GM18502 (cell line): ENCODE measurements at regions not wholly inside any gene's neighbourhood (a gene's known extent, or its start where the extent isn't known, plus 50 kb on each side); places are given as distances from the start of the nearest gene placed in this dataset.

Experiments
- ATAC-seq: cut with Tn5 transposase; IDR thresholded peaks from one replicate; pipeline ENCODE4 v1.9.1; 2021; ENCODE audit warnings: mild to moderate bottlenecking; ENCODE audit not compliant: unreplicated experiment, poor library complexity

DNA sequence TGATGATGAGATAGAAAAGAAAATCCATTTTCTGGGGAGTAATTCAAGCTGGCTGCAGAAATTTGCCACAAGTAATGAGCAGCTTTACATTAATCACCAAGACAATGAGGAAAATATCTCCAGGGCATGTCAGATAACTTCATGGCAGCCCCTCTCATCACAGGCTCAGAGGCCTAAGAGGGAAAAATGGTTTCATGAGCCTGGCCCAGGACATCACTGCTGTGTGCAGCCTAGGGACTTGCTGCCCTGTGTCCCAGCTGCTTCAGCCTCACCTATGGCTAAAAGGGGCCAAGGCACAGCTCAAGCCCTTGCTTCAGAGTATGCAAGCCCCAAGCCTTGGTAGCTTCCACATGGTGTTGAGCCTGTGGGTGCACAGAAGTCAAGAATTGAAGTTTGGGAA, 161.7 kb downstream of the OPA1 start:
- no peak for ATAC-seq

GRCh38 chr3:193756536-193756935, 163.5 kb downstream of the OPA1 start:
- ATAC-seq = no peak

- ATAC-seq = no peak
Measured at GRCh38 chr3:193757457-193757856, 164.4 kb downstream of the OPA1 start.

DNA sequence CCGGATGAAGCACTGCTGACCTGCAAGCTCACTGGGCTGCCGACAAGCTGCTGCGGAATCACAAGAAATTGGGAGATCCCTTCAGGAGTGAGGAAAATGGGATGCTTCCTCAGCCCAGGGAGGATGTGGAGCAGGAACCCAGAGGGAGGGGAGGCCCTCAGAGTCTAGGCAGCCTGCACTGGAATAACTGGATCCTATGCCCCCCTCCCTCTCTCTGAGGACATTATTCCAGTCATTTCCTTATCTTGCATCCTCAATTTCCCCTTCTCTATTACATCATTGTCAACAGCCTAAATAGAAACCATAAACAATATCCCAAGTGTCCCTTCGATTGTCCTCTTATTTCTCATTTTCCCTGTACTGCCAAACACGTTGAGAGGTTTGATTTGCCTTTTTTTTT, 169.0 kb downstream of the OPA1 start:
- ATAC-seq = no peak

DNA sequence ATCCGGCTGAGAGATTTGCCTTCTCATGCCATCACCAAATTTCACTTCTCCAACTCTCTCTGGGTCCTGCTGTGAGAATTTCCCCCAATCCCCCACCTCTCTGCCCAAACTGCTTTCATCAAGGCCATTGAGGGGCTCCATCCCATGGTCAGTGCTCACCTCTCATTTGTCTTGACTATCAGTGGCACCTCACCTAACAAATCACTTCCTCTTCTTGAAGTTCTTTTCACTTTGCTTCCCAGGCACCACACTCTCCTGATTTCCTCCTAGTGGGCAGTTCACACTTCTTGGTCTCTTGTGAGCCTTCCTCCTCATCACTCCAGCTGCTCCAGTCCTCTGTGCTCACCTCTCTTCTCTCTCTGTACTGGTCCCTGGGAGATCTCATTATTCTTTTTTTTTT, 169.6 kb downstream of the OPA1 start:
- no peak for ATAC-seq

DNA sequence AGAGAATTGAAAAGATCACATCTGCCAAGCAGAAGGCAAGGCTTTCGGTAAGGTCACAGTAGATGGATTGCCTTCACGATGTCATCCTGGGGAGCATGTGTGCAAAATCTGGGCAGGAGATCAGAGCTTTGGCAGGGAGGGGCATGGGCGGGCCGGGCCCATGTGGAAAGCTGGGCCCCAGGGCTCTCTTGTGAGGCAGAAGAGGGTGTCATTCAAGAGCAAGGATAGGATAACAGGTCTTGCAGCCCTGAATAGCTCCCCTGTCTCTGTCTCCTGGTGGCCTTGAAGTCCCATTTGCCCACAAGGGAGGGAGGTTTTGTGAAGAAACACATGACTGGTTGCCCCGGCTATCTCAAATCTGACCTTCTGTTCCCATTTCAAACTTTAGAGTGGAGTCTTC, 172.0 kb downstream of the OPA1 start:
- ATAC-seq = no peak

DNA sequence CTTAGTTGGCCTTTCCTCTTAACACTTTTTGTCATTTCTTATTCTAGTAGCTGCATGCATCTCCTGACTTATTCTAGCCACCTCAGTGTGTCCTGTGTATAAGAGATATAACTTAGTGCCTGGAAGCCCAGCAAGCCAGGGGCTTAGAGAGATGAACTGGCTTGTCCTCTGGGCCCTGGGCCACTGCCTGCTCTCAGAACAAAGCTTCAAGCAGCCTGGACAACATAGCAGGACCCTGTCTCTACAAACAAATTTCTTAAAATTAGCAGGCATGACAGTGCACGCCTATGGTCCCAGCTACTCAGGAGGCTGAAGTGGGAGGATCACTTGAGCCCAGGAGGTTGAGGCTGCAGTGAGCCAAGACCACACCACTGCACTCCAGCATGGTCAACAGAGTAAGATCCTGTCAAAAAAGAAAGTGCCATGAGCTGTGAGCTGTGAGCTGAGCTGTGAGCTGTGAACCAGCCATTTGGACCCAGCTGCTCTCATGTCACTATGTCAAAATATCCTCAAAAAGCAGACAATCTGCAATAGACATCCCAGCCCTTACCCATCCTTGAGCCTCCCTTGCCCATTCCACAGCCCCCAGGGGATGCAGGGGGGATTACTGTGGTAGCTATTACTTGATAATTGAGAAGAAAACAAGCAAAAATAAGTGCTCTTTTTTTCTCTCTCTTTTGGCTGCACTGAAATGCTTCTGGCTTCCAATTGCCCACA, 174.5 kb downstream of the OPA1 start:
- no peak for ATAC-seq

GRCh38 chr3:193768070-193768394, 175.0 kb downstream of the OPA1 start:
- no peak for ATAC-seq

DNA sequence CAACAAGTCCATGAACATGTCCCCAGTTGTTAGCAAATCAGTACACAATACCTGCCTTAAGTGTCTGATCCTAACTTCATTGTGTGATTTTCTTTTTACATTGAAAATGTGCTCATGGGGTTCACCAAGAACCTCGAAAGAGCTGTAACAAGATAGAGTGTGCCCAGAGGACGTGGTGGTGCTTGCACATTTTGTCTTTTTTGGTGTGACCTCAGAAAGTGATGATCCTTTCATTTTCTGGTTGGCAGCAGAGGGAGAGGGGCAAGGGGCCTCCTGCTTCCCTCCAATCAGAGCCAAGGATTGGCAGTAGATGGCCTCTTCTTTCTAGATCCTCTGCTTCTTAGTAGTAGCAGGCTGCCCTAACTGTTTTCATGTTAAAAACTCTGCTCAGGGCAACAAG, 176.4 kb downstream of the OPA1 start:
- ATAC-seq = no peak

GRCh38 chr3:193771011-193771652, 178.1 kb downstream of the OPA1 start:
- no peak for ATAC-seq

GRCh38 chr3:193771653-193772421, 178.8 kb downstream of the OPA1 start:
- no peak for ATAC-seq

DNA sequence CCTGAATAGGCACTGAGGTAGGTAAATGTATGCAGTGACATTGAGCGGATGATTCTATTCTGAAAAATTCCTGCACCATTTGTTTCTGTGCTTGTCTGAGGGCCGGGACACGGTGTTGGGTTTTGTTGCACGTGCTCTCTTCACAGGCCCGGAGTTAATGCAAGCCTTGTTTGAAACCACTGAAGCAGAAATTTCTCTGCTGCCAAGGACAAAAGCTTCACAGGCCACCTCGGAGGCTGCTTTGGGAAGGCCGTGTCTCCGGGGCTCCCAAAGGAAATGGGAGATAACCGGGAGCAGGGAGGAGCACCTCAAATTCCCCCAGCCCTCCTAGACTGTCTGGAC, 179.4 kb downstream of the OPA1 start:
- ATAC-seq = no peak

DNA sequence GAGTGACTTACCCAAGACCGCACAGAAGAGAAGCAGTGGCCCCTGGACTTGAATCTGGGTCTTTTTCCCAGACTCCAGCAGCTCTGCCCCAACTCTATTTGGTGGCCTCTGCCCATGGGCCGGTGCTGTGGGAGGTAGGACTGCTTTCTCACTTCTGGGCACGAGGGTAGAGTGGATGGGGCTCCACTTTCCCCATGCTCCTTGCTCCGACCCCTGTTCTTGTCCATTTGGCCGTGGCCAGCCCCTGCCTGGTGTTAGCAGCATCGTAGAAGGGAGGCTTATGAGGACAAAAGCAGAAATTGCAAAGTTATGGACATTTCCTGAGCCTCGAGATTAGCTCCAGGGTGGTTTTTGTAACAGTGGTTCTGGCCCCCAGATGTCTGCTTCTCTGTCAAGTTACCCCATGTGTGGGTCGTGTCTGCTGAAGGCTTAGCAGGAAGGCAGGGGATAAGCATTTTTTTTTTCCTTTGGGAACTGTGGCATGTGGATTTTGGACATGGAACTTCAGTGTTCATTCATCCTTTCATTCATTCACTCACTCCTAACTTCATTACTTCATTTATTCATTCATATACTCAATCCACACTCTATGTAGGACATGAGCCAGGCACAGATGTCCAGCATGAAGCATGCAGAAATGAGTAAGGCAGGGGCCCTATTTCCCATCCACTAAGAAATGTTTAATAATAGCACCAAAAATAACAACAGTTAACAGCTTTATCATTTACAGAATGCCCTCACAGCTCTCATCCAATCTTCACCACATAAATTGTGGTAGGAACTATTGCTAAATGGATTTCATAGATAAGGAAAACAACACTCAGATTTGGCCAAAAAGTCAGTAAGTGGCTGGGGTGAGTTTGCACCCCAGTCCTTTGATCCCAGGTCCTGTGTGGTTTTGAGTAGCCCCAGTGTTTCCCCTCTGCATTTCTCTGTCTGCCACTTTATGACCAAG, 180.5 kb downstream of the OPA1 start:
- no peak for ATAC-seq

- ATAC-seq = no peak
Measured at GRCh38 chr3:193774272-193774915, 181.4 kb downstream of the OPA1 start.

- ATAC-seq = no peak
Measured at GRCh38 chr3:193774916-193775285, 181.9 kb downstream of the OPA1 start.

DNA sequence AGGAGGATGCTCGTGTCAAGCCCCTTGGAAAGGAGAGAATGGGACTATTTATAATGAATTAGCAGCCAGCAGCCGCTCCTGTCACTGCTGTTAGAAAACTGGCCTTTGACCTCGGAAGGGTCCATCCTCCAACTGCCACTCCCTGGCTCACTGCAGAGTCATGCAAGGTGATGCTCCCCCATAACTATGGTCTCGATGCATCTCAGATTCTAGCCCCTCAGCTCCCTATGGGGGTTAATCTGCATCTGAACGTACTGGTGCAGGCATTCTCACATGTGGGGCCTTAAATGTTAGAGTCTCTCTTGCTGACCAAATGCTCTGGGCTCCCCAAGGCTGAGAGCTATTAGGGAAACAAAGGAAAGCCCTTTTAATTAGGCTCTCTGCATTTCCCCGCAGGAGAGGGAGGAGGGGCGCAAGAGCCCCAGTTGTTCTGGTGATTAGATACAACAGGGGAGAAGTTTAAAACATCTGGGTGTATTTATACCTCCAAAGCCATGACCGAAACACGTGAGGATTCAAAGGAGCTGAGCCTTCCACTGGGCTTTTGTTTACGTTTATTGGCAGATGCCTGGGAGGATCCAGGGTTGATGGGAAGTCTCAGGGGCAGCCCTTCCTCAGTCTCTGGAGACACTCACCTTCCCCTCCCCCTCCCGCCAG, 182.5 kb downstream of the OPA1 start:
- no peak for ATAC-seq

GRCh38 chr3:193776626-193777358, 183.8 kb downstream of the OPA1 start:
- no peak for ATAC-seq

GRCh38 chr3:193777524-193777923, 184.5 kb downstream of the OPA1 start:
- no peak for ATAC-seq

- no peak for ATAC-seq
Measured at GRCh38 chr3:193778676-193779075, 185.7 kb downstream of the OPA1 start.
